GM23338 (cell line): ENCODE measurements at regions not wholly inside any gene's neighbourhood (a gene's known extent, or its start where the extent isn't known, plus 50 kb on each side); places are given as distances from the start of the nearest gene placed in this dataset.

Experiments used
- CREB1 ChIP-seq: fragments of 250-450 bp; sonication (Bioruptor Pico); IDR thresholded peaks from 2 replicates; pipeline ENCODE4 v1.5.0; 2020; ENCODE audit warnings: low read depth, mild to moderate bottlenecking, moderate library complexity
- EZH2 ChIP-seq: fragments of 200-600 bp; sonication (generic); IDR thresholded peaks from one replicate; pipeline ENCODE4 v1.8.0; 2017; ENCODE audit warnings: antibody characterized with exemption, mild to moderate bottlenecking, low read depth; ENCODE audit not compliant: unreplicated experiment
- EZH2phosphoT487 ChIP-seq: fragments of 200-600 bp; sonication (generic); IDR thresholded peaks from one replicate; pipeline ENCODE4 v1.8.1; 2018; ENCODE audit warnings: antibody characterized with exemption; ENCODE audit not compliant: unreplicated experiment
- NANOG ChIP-seq: IDR thresholded peaks from 2 replicates; pipeline ENCODE4 v1.6.1; 2016; ENCODE audit warnings: antibody characterized with exemption, borderline replicate concordance
- POLR2AphosphoS5 ChIP-seq: IDR thresholded peaks from 2 replicates; pipeline ENCODE4 v1.6.1; 2016; ENCODE audit warnings: antibody characterized with exemption, low read depth
- TF ChIP-seq, protein P1 (sequence below), 2 experiments: fragments of 200-600 bp in 1 of 2; sonication (generic) in 1 of 2; conservative IDR thresholded peaks; 2 replicates each; pipeline versions ENCODE4 v1.5.1 to v1.6.1; 2016 to 2017; ENCODE audit warnings: antibody characterized with exemption in 2 of 2, low read depth in 2 of 2, mild to moderate bottlenecking in 2 of 2, moderate library complexity in 1 of 2

DNA sequence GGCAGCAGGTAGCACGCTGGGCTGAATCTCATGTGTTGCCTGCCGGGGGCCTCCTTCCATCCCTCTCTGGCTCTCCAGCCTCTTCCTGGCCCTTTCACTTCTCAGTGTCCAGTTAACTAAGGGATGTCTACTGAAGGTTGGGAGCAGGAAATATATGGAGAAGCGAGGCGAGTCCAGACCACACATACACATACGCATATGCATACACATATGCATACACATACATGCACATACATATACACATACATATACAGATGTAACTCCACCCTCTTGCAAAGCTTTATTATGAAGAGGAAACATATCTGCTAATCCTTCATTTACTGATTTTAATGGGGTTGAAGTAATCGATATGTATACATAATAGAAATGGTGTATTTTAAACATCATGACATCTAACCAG lies 636.1 kb upstream of the CCDC179 start:
- TF ChIP-seq, protein P1, sequence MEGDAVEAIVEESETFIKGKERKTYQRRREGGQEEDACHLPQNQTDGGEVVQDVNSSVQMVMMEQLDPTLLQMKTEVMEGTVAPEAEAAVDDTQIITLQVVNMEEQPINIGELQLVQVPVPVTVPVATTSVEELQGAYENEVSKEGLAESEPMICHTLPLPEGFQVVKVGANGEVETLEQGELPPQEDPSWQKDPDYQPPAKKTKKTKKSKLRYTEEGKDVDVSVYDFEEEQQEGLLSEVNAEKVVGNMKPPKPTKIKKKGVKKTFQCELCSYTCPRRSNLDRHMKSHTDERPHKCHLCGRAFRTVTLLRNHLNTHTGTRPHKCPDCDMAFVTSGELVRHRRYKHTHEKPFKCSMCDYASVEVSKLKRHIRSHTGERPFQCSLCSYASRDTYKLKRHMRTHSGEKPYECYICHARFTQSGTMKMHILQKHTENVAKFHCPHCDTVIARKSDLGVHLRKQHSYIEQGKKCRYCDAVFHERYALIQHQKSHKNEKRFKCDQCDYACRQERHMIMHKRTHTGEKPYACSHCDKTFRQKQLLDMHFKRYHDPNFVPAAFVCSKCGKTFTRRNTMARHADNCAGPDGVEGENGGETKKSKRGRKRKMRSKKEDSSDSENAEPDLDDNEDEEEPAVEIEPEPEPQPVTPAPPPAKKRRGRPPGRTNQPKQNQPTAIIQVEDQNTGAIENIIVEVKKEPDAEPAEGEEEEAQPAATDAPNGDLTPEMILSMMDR (conservative IDR thresholded peaks at IDR 0.05; ENCODE audit: low read depth in 2 of 2) = no peak
- TF ChIP-seq POLR2AphosphoS5 (no peak), EZH2 (no peak), NANOG (no peak), CREB1 (no peak), EZH2phosphoT487 (no peak)
